Mucosa of rectum (tissue), 2 donors: ENCODE measurements at regions not wholly inside any gene's neighbourhood (a gene's known extent, or its start where the extent isn't known, plus 50 kb on each side); places are given as distances from the start of the nearest gene placed in this dataset.

Experiments used
- H3K27ac ChIP-seq, 2 donors: one replicate each; pipeline ENCODE4 v1.7.0; 2013; ENCODE audit warnings: inconsistent platforms in 2 of 2, low read depth in 2 of 2, low read length in 2 of 2
- H3K27me3 ChIP-seq, 2 donors: one replicate each; pipeline ENCODE4 v1.7.0; 2013; ENCODE audit warnings: low read length in 2 of 2; ENCODE audit not compliant: control insufficient read depth in 2 of 2, insufficient read depth in 2 of 2
- H3K36me3 ChIP-seq, 2 donors: one replicate each; pipeline ENCODE4 v1.7.0; 2013; ENCODE audit warnings: low read length in 2 of 2; ENCODE audit not compliant: control insufficient read depth in 2 of 2, insufficient read depth in 2 of 2
- H3K4me1 ChIP-seq, 2 donors: one replicate each; pipeline ENCODE4 v1.7.0; 2013; ENCODE audit warnings: low read length in 2 of 2, mild to moderate bottlenecking in 1 of 2; ENCODE audit not compliant: control insufficient read depth in 2 of 2, insufficient read depth in 2 of 2
- H3K4me3 ChIP-seq, 2 donors: one replicate each; pipeline ENCODE4 v1.7.0; 2013; ENCODE audit warnings: low read length in 2 of 2
- H3K9ac ChIP-seq, 2 donors: one replicate each; pipeline ENCODE4 v1.7.0; 2013; ENCODE audit warnings: low read length in 2 of 2, low read depth in 1 of 2, mild to moderate bottlenecking in 1 of 2
- H3K9me3 ChIP-seq, 2 donors: one replicate each; pipeline ENCODE4 v1.7.0; 2013; ENCODE audit warnings: low read length in 2 of 2; ENCODE audit not compliant: control insufficient read depth in 2 of 2
- donor health status: healthy.
- donor health status: Normal muscosa, but diverticular disease.

DNA sequence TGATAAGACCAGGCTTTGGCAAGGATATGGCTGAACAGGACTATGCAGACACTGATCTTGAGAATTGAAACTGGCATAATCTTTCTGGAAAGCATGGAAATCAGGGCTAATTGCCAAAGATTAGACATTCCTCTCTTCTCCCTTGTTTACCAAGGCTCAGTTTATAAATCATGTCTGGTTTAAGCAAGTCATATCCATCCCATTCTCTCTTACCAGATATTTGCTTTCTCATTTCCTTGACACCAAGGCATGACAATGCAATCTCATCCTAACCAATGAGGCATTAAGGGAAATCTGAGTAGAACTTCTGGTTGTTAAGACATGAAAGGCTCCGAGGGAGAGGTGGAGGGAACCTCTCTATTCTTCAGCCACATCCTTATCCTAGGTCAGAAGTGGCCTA lies 110.3 kb upstream of the CEP85L start:
- Histone ChIP-seq H3K27me3 (no peaks in the 10 kb centered on the region), H3K27ac (no peak overlapping the region), H3K4me1 (no peaks in the 10 kb centered on the region), H3K4me3 (no peak overlapping the region), H3K9me3 (no peaks in the 10 kb centered on the region), H3K9ac (no peak overlapping the region), H3K36me3 (no peaks in the 10 kb centered on the region)

DNA sequence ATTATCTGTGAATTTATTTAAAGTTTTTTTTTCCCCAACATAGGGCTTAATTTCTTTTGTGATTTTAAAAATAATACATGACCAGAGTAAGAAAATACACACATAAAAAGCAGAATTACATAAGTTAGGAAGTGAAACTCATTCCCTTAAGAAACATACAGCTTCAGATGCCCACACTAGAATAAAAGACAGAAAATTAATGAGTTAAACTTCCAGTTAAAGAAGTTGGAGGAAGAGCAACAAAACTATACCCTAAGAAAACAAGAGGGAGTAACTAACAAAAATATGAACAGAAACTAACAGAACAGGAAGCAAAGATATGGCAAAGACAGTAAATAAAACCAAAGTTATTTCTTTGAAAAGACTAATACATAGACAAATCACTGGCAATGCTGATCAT lies 107.6 kb upstream of the CEP85L start:
- H3K36me3 ChIP-seq: no peaks in the 10 kb centered on the region
- no peaks in the 10 kb centered on the region for H3K27me3 ChIP-seq
- H3K4me1 ChIP-seq: no peaks in the 10 kb centered on the region
- H3K4me3 ChIP-seq: no peak overlapping the region
- no peaks in the 10 kb centered on the region for H3K9me3 ChIP-seq
- no peak overlapping the region for H3K9ac ChIP-seq
- H3K27ac ChIP-seq: peak overlapping the region in 1 of 2 donors; percentile 16

DNA sequence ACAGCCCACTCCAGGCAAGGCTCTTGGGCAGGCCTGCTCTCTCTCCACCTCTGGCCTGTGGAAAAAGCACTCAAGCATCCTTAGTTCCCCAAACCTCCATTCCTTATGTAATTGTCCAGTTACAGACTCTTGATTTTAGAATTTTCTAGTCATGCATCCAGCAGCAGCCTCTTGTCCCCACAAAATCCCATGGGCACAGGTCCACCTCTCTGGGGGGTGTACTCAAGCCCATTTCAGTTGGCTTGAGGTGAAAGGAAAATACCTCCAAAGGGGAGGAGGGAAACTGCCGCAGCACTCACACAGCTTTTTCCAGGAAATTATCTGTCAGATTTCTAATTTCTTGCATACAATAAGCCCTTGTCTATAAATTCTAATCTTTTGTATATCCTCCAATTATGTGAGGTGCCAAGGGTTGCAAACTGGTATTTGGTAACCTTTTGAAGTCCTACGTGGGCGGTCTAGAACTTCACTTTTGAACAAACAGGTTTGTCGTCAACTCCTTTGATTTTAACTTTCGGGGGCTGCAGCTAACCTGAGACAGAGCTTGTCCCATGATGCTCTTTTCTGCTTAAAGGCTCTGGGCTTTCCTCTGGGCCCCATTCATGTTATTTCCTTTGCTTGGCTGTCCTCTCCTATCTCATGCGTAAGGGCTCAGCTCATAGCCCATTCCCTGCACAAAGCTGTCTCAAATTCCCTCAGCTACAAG lies 104.7 kb upstream of the CEP85L start:
- H3K9me3 ChIP-seq: no peaks in the 10 kb centered on the region
- H3K4me3 ChIP-seq: no peak overlapping the region
- H3K27ac ChIP-seq: no peak overlapping the region
- no peak overlapping the region for H3K9ac ChIP-seq
- no peaks in the 10 kb centered on the region for H3K4me1 ChIP-seq
- H3K27me3 ChIP-seq: no peaks in the 10 kb centered on the region
- no peaks in the 10 kb centered on the region for H3K36me3 ChIP-seq

DNA sequence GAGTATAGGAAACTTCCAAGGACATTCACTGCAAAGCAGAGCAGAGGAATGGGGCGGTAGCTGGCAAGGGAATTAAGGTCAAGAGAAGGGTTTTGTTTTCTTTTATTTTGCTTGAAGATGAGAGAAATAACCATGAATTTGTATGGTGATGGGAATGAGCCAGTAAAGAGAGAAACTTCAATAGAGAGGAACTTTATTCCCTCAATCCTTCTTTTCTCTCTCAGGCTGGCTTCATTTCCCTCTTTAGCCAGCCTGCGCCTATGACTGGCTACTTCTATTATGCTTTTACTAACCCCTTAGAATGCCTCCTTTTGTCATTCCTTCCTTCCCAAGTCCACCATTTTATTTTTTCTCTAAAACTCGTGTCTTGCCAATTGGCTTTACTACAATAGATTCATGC lies 101.4 kb upstream of the CEP85L start:
- H3K9ac ChIP-seq: no peak overlapping the region
- H3K36me3 ChIP-seq: no peaks in the 10 kb centered on the region
- H3K27ac ChIP-seq: no peak overlapping the region
- peaks cover 3% of the 10 kb centered on the region in 2 donors for H3K4me1 ChIP-seq
- no peaks in the 10 kb centered on the region for H3K9me3 ChIP-seq
- H3K4me3 ChIP-seq: no peak overlapping the region
- no peaks in the 10 kb centered on the region for H3K27me3 ChIP-seq

DNA sequence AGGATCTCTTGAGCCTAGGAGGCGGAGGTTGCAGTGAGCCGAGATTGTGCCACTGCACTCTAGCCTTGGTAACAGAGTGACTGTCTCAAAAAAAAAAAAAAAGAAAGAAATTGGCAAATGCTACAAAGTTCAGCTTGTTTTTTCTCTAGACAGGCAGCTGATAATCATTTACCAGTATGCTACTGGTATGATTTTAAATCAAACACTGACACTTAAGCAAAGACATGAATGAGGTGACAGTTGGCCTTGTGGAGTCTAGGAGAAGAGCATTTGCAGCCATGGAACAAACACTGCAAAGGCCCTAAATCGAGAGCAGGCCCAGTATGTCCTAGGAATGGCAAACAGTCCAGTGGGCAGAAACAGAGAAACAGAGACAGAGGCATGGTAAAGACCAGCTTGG lies 99.7 kb upstream of the CEP85L start:
- no peak overlapping the region for H3K27ac ChIP-seq
- H3K4me3 ChIP-seq: no peak overlapping the region
- peaks cover 3 to 5% of the 10 kb centered on the region in 2 donors for H3K4me1 ChIP-seq
- H3K36me3 ChIP-seq: no peaks in the 10 kb centered on the region
- H3K27me3 ChIP-seq: no peaks in the 10 kb centered on the region
- H3K9ac ChIP-seq: no peak overlapping the region
- H3K9me3 ChIP-seq: no peaks in the 10 kb centered on the region

DNA sequence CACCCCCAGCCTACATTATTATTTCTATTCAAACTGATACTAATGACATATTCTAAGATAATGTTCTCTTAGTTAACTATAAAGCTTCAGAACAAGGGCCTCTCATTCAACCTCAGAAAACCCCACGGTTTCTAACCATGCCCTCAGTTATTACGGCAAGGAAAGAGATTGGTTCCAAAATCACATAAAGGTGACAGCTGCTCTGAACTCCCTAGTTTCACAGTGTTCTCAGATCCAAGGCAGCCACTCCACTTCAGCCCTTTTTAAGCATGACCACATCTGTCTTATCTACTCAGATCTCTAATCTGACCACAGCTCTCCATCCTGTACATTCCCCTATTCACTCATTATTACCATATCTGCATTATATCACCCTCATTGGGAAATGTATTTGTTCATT lies 98.8 kb upstream of the CEP85L start:
- Histone ChIP-seq H3K4me3 (no peak overlapping the region), H3K4me1 (peaks cover 3 to 5% of the 10 kb centered on the region in 2 donors), H3K27me3 (no peaks in the 10 kb centered on the region), H3K9me3 (no peaks in the 10 kb centered on the region), H3K36me3 (no peaks in the 10 kb centered on the region), H3K9ac (no peak overlapping the region), H3K27ac (no peak overlapping the region)

DNA sequence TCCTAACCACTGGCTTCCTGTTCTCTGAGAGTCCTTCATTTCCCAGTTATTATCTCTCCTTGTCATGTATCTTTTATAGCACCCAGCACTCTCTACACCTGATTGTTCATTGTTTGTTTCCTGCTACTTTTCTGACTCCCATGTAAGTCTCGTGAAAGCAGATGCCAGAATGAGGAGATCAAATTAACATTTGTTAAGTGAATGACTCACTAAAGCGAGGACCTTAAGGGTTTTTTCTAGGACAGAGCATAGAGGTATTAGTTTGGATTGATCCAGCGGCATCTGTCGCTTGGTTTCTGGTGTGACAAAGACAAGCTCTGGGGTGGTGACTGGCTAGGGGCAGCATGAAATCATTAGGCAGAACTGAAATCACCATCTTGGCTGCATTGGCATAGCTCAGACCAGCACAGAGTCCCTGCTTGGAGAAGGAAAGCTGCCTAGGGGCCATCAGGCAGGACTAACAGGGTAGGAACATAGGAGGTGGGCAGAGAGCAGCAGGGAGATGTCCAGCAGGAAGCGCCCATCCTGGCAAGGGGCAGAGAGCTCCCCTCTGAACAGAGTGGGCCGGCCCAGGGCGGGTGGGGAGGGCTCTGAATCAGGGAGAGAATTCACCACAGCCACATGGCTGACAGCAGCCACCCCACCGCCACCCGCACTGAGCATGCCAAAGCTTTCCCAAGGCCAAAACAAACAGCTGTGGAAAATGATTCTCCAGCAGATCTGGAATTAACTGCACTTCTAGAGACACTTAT lies 97.1 kb upstream of the CEP85L start:
- Histone ChIP-seq H3K9ac (no peak overlapping the region), H3K27ac (no peak overlapping the region), H3K9me3 (no peaks in the 10 kb centered on the region), H3K27me3 (no peaks in the 10 kb centered on the region), H3K4me1 (peaks cover 3 to 7% of the 10 kb centered on the region in 2 donors), H3K4me3 (peak overlapping the region in 1 of 2 donors; percentile 24), H3K36me3 (no peaks in the 10 kb centered on the region)

DNA sequence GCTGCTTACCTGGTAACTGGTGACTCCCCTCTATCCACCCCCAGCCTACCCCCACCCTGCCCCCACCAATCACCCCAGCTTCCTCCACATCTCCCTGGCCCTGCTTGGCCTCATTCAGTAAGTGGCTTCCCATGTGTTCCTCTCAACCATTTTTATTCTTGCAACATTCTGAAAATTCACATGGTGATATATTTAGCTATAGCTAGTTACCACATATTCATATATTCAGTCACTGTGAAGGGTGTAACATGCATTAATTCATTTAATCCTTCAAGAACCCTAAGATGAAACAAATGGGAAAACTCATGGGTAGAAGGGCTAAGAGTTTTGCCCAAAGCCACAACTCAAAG lies 95.4 kb upstream of the CEP85L start:
- Histone ChIP-seq H3K9me3 (no peaks in the 10 kb centered on the region), H3K4me3 (no peak overlapping the region), H3K27ac (no peak overlapping the region), H3K4me1 (peaks cover 3 to 7% of the 10 kb centered on the region in 2 donors), H3K9ac (no peak overlapping the region), H3K36me3 (no peaks in the 10 kb centered on the region), H3K27me3 (no peaks in the 10 kb centered on the region)

DNA sequence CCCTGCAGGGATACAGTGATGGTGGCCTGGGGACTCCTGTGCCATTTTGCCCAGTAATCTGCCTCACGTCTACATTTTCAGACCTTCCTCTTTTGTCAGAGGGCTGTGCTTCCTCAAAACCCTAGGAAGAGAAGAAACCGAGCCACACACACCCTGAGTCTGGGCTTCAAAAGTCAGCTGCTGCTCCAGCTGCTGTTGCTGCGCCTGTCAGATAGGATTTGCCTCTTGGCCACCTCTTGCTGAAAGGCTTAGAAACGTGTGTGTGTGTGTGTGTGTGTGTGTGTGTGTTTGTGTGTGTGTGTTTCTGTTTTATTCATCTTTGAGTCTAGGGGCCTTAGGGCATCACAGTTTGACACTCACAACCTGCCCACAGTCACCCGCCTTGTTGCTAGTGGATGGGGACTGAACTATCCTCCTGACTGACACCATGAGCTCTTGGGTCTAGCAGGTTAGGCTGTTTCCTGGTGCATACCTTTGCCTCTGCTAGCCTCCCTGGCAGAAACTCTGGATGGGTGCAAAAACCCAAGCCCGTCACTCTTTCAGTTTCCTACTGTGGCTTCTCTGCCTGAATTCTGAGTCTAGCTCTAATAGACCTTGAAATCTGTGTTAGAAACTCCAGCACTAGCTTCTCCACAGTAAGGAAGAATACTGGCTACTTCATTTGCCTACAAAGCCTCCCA lies 94.9 kb upstream of the CEP85L start:
- Histone ChIP-seq H3K27ac (peak overlapping the region; percentile 7 to 38), H3K9ac (no peak overlapping the region)

DNA sequence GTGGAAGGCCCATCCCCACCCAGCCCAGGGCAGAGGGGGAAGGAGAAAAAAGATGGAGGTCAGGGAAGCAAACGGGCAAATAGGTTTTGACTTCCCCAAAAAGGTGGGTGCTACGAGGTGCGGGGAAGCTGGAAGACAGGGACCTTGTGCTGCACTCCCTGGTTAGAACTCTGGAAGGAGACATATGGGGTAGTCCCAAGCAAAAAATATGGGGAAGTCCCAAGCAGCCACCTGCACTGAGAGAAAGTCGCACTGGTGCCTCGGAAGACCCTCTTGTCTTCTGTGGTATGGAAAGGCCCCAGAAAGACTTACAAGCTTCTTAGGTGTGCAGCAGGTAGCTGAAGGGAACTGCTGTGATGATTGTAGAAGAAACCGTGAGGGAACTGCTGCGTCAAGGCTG lies 93.8 kb upstream of the CEP85L start:
- H3K9ac ChIP-seq: no peak overlapping the region
- peaks cover 3 to 7% of the 10 kb centered on the region in 2 donors for H3K4me1 ChIP-seq
- no peaks in the 10 kb centered on the region for H3K9me3 ChIP-seq
- H3K27me3 ChIP-seq: no peaks in the 10 kb centered on the region
- H3K27ac ChIP-seq: no peak overlapping the region
- no peaks in the 10 kb centered on the region for H3K36me3 ChIP-seq
- H3K4me3 ChIP-seq: no peak overlapping the region

More for the DNA sequence above, 94.9 kb upstream of the CEP85L start:
- Histone ChIP-seq H3K4me1 (peaks cover 3 to 7% of the 10 kb centered on the region in 2 donors), H3K9me3 (no peaks in the 10 kb centered on the region), H3K27me3 (no peaks in the 10 kb centered on the region), H3K36me3 (no peaks in the 10 kb centered on the region), H3K4me3 (no peak overlapping the region)
